Glutamatergic neuron (in vitro differentiated cells): ENCODE measurements at regions not wholly inside any gene's neighbourhood (a gene's known extent, or its start where the extent isn't known, plus 50 kb on each side); places are given as distances from the start of the nearest gene placed in this dataset.

Experiments used
- DNase-seq: peaks from one replicate; pipeline ENCODE4 v3.0.0; 2022
- H3K27ac Mint-ChIP-seq: one replicate; pipeline ENCODE4 v1.8.0; 2020; ENCODE audit warnings: mild to moderate bottlenecking, mixed read lengths, inconsistent platforms; ENCODE audit not compliant: unreplicated experiment
- H3K27me3 Mint-ChIP-seq: one replicate; pipeline ENCODE4 v1.8.0; 2020; ENCODE audit warnings: mild to moderate bottlenecking, moderate library complexity, mixed read lengths, inconsistent platforms; ENCODE audit not compliant: unreplicated experiment
- H3K36me3 Mint-ChIP-seq: one replicate; pipeline ENCODE4 v1.8.0; 2020; ENCODE audit warnings: mild to moderate bottlenecking, mixed read lengths, inconsistent platforms; ENCODE audit not compliant: unreplicated experiment
- H3K4me1 Mint-ChIP-seq: one replicate; pipeline ENCODE4 v1.8.0; 2020; ENCODE audit warnings: mild to moderate bottlenecking, low read depth, mixed read lengths, inconsistent platforms; ENCODE audit not compliant: unreplicated experiment
- H3K4me3 Mint-ChIP-seq: one replicate; pipeline ENCODE4 v1.8.0; 2020; ENCODE audit warnings: mild to moderate bottlenecking, mixed read lengths, inconsistent platforms; ENCODE audit not compliant: unreplicated experiment
- H3K9me3 Mint-ChIP-seq: one replicate; pipeline ENCODE4 v1.8.0; 2020; ENCODE audit warnings: mild to moderate bottlenecking, moderate library complexity, mixed read lengths, inconsistent platforms; ENCODE audit not compliant: unreplicated experiment
- TF ChIP-seq, protein P1 (sequence below): fragments of 200-600 bp; sonication (generic); IDR thresholded peaks from one replicate; pipeline ENCODE4 v1.5.0; 2021; ENCODE audit not compliant: partially characterized antibody, unreplicated experiment

- TF ChIP-seq, protein P1, sequence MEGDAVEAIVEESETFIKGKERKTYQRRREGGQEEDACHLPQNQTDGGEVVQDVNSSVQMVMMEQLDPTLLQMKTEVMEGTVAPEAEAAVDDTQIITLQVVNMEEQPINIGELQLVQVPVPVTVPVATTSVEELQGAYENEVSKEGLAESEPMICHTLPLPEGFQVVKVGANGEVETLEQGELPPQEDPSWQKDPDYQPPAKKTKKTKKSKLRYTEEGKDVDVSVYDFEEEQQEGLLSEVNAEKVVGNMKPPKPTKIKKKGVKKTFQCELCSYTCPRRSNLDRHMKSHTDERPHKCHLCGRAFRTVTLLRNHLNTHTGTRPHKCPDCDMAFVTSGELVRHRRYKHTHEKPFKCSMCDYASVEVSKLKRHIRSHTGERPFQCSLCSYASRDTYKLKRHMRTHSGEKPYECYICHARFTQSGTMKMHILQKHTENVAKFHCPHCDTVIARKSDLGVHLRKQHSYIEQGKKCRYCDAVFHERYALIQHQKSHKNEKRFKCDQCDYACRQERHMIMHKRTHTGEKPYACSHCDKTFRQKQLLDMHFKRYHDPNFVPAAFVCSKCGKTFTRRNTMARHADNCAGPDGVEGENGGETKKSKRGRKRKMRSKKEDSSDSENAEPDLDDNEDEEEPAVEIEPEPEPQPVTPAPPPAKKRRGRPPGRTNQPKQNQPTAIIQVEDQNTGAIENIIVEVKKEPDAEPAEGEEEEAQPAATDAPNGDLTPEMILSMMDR, result no peak
- DNase-seq, result no peak
- Mint-ChIP-seq H3K27ac (no peak overlapping the region), H3K27me3 (no peaks in the 10 kb centered on the region), H3K36me3 (no peaks in the 10 kb centered on the region), H3K9me3 (no peaks in the 10 kb centered on the region), H3K4me1 (peaks cover 17% of the 10 kb centered on the region), H3K4me3 (no peak overlapping the region)
Observed at GRCh38 chr7:130913639-130914553, 179.9 kb upstream of the KLF14 start.

- Mint-ChIP-seq H3K36me3 (no peaks in the 10 kb centered on the region), H3K9me3 (no peaks in the 10 kb centered on the region), H3K4me1 (peaks cover 17% of the 10 kb centered on the region), H3K4me3 (no peak overlapping the region), H3K27ac (no peak overlapping the region), H3K27me3 (no peaks in the 10 kb centered on the region)
- no peak for DNase-seq
- TF ChIP-seq, protein P1, result no peak
Observed at GRCh38 chr7:130914554-130915294, 180.7 kb upstream of the KLF14 start.

DNA sequence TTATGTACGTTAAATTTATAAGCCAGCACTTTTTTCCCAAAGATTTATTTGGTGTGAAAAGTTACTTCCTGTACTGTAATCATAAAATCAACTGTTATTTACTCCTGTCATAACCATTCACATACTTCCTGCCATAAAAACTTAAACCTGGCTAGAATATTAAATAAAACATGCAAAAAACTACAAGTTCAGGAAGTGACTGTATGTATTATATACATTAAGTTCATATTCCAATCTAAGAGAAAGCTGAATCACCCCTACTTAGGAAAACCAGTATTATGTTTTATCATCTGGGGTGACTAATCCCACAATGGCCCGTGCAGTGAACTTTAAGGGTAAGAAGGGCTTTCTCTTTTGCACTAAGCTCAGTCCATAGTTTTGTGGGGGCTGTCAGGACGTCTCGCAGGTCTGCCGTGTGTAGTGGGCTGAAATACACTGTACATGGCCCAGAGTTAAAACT is 183.7 kb upstream of the KLF14 start:
- no peak overlapping the region for H3K27ac Mint-ChIP-seq
- no peaks in the 10 kb centered on the region for H3K9me3 Mint-ChIP-seq

GRCh38 chr7:130918129-130919052 is 184.4 kb upstream of the KLF14 start:
- Mint-ChIP-seq H3K4me1 (peaks cover 20% of the 10 kb centered on the region), H3K27ac (no peak overlapping the region), H3K36me3 (no peaks in the 10 kb centered on the region), H3K4me3 (no peak overlapping the region), H3K9me3 (no peaks in the 10 kb centered on the region), H3K27me3 (no peaks in the 10 kb centered on the region)
- TF ChIP-seq, protein P1, result no peak
- no peak for DNase-seq

More for the DNA sequence above, 183.7 kb upstream of the KLF14 start:
- TF ChIP-seq, protein P1, result no peak
- Mint-ChIP-seq H3K36me3 (no peaks in the 10 kb centered on the region), H3K4me3 (no peak overlapping the region), H3K27me3 (no peaks in the 10 kb centered on the region), H3K4me1 (peaks cover 20% of the 10 kb centered on the region)
- no peak for DNase-seq
